ENCODE measurements at regions not wholly inside any gene's neighbourhood (a gene's known extent, or its start where the extent isn't known, plus 50 kb on each side); places are given as distances from the start of the nearest gene placed in this dataset.
"Not testable (repeated sequence)": the region's sequence is repeated elsewhere in the genome, so short reads cannot be mapped to it uniquely, and the experiment has no call there.

DNA sequence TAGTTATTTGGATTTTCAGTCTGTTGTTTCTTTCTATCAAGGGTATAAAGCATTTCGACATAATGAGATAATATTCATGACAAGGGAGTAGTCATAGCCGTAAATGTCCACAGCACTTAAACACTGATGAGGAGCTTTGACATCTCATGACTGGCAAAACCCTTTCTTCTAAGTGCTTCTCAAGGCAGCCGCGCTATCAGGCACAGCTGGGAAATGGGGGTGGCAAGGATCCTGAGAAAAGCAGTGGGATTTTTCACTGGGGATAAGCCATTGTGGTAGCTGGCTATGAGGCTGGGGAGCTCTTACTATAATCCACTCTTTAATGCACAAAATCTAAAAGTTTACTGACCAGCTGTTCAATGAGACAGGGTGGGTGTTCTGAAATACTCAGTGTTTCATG, 493.2 kb upstream of the KLF6 start:
- no peak overlapping the region for H3K4me3 ChIP-seq (ENCODE audit: low read depth, low read length)
- ChIA-PET CTCF (interaction anchor here (0.6 to 1.2 kb wide), 3 partner anchors 9 to 573 kb away, joined by 3 to 7 read pairs (median 4); no protein-coding TSS in a partner anchor), POLR2A (no interaction called here)
- TF ChIP-seq, protein P1, sequence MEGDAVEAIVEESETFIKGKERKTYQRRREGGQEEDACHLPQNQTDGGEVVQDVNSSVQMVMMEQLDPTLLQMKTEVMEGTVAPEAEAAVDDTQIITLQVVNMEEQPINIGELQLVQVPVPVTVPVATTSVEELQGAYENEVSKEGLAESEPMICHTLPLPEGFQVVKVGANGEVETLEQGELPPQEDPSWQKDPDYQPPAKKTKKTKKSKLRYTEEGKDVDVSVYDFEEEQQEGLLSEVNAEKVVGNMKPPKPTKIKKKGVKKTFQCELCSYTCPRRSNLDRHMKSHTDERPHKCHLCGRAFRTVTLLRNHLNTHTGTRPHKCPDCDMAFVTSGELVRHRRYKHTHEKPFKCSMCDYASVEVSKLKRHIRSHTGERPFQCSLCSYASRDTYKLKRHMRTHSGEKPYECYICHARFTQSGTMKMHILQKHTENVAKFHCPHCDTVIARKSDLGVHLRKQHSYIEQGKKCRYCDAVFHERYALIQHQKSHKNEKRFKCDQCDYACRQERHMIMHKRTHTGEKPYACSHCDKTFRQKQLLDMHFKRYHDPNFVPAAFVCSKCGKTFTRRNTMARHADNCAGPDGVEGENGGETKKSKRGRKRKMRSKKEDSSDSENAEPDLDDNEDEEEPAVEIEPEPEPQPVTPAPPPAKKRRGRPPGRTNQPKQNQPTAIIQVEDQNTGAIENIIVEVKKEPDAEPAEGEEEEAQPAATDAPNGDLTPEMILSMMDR (IDR thresholded peaks at IDR 0.05; ENCODE audit: insufficient read depth, low read depth, low read length) = no peak
- no peaks in the 10 kb centered on the region for H3K36me3 ChIP-seq (ENCODE audit: control insufficient read depth, insufficient read depth, low read length)
- H3K27me3 ChIP-seq (ENCODE audit: control insufficient read depth, insufficient read depth, low read length) = no peaks in the 10 kb centered on the region
- DNase-seq (ENCODE audit: low read depth) = no peak

DNA sequence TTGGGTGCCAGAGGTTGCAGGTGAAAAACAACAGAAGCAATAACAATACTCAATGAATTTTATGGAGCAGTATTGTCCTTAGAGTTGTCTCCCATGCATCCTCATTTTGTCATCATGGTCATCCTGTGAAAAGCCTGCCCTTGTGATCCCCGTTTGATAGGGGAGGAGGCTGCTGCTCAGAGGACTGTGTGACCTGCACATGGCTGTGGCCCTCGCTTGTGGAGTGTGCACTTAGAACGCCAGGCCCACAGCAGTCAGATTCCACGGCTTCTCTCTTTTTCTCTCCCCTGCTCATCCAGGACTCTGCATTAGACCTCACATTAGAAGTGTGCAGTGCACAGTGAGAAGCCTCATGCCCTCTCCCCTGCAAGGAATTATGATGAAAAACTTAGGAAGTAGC, 491.1 kb upstream of the KLF6 start:
- no peak for DNase-seq (ENCODE audit: low read depth)
- Histone ChIP-seq H3K36me3 (ENCODE audit: control insufficient read depth, insufficient read depth, low read length) (no peaks in the 10 kb centered on the region), H3K27me3 (ENCODE audit: control insufficient read depth, insufficient read depth, low read length) (no peaks in the 10 kb centered on the region), H3K4me3 (ENCODE audit: low read depth, low read length) (no peak overlapping the region)
- ChIA-PET CTCF (interaction anchor here (1.2 kb wide), 1 partner anchor 9 kb away, joined by 4 read pairs; no protein-coding TSS in a partner anchor), POLR2A (no interaction called here)
- TF ChIP-seq, protein P1 (IDR thresholded peaks at IDR 0.05; ENCODE audit: insufficient read depth, low read depth, low read length) = no peak

DNA sequence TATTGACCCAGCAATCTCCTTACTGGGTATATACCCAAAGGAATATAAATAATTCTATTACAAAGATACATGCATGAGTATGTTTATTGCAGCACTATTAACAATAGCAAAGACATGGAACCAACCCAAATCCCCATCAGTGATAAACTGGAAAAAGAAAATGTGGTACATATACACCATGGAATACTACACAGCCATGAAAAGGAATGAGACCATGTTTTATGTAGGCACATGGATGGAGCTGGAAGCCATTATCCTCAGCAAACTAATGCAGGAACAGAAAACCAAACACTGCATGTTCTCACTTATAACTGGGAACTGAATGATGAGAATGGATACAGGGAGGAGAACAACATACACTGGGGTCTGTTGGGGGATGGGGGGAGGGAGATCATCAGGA, 489.7 kb upstream of the KLF6 start:
- H3K27me3 ChIP-seq (ENCODE audit: control insufficient read depth, insufficient read depth, low read length); POLR2A ChIA-PET; CTCF ChIA-PET; H3K36me3 ChIP-seq (ENCODE audit: control insufficient read depth, insufficient read depth, low read length); DNase-seq (ENCODE audit: low read depth); H3K4me3 ChIP-seq (ENCODE audit: low read depth, low read length): not testable (repeated sequence)

DNA sequence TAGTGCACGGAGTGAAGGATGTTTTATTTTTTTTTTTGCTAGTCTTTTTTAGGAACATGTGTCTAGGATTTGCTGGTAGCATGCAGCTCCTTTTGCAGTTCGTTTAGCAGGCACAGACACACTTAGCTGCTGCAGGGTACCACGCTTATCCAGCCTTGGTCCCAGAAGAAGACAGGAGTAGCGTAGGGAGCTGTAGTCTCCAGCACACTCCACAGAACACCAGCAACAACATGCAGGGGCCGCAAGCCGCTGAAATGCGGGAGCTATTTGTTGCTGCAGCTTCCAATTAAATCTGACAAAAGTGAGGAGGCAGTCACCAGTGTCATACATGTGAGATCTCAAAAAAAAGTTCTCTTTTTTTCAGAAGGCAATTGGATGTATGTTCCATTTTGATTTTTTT, 486.2 kb upstream of the KLF6 start:
- ChIA-PET CTCF (no interaction called here), POLR2A (no interaction called here)
- no peak for DNase-seq (ENCODE audit: low read depth)
- H3K36me3 ChIP-seq (ENCODE audit: control insufficient read depth, insufficient read depth, low read length) = no peaks in the 10 kb centered on the region
- TF ChIP-seq, protein P1 (IDR thresholded peaks at IDR 0.05; ENCODE audit: insufficient read depth, low read depth, low read length) = no peak
- H3K4me3 ChIP-seq (ENCODE audit: low read depth, low read length) = no peak overlapping the region
- H3K27me3 ChIP-seq (ENCODE audit: control insufficient read depth, insufficient read depth, low read length) = no peaks in the 10 kb centered on the region

DNA sequence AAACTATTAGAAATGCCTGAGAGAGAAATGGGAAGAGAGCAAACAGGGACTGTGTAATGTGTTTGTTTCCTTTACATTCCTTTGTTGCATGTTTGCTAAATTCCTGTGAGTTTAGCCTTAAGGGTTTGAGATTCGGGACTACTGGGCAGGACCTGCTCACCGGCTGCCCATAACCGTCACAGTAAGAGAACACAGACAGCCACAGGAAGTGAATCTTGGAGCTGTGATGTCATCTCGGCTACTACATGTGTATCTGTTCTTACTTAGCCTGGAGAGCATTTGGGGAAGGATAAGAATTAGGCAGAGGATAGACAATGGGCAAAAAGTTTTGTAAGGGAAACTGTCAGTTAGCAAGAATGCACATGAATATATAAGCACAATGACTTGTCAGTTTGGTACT, 485.1 kb upstream of the KLF6 start:
- H3K36me3 ChIP-seq (ENCODE audit: control insufficient read depth, insufficient read depth, low read length) = no peaks in the 10 kb centered on the region
- no peak overlapping the region for H3K4me3 ChIP-seq (ENCODE audit: low read depth, low read length)
- ChIA-PET CTCF (interaction anchor here (1.0 to 1.2 kb wide), 2 partner anchors 10 to 23 kb away, joined by 3 to 4 read pairs; no protein-coding TSS in a partner anchor), POLR2A (no interaction called here)
- TF ChIP-seq, protein P1 (IDR thresholded peaks at IDR 0.05; ENCODE audit: insufficient read depth, low read depth, low read length) = no peak
- no peaks in the 10 kb centered on the region for H3K27me3 ChIP-seq (ENCODE audit: control insufficient read depth, insufficient read depth, low read length)
- no peak for DNase-seq (ENCODE audit: low read depth)

DNA sequence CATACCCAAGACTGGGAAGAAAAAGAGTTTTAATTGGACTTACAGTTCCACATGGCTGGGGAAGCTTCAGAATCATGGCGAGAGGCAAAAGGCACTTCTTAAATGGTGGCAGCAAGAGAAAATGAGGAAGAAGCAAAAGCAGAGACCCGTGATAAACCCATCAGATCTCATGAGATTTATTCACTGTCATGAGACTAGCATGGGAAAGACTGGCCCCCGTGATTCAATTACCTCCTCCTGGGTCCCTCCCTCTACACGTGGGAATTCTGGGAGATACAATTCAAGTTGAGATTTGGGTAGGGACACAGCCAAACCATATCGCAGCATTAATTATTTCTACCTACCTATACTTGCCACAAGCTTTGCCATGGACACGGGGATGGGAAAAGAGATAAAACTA, 483.5 kb upstream of the KLF6 start:
- POLR2A ChIA-PET; H3K4me3 ChIP-seq (ENCODE audit: low read depth, low read length); DNase-seq (ENCODE audit: low read depth); H3K36me3 ChIP-seq (ENCODE audit: control insufficient read depth, insufficient read depth, low read length); H3K27me3 ChIP-seq (ENCODE audit: control insufficient read depth, insufficient read depth, low read length): not testable (repeated sequence)
- CTCF ChIA-PET = interaction anchor here (0.9 to 1.5 kb wide), 2 partner anchors 10 to 16 kb away, joined by 3 read pairs; no protein-coding TSS in a partner anchor
